GM18520 (cell line): ENCODE measurements at regions not wholly inside any gene's neighbourhood (a gene's known extent, or its start where the extent isn't known, plus 50 kb on each side); places are given as distances from the start of the nearest gene placed in this dataset.
A peak's percentile ranks its signal among the peaks of the same experiment; 100 is the strongest.

Source experiments
- ATAC-seq: cut with Tn5 transposase; IDR thresholded peaks from one replicate; pipeline ENCODE4 v1.9.1; 2021; ENCODE audit not compliant: unreplicated experiment

DNA sequence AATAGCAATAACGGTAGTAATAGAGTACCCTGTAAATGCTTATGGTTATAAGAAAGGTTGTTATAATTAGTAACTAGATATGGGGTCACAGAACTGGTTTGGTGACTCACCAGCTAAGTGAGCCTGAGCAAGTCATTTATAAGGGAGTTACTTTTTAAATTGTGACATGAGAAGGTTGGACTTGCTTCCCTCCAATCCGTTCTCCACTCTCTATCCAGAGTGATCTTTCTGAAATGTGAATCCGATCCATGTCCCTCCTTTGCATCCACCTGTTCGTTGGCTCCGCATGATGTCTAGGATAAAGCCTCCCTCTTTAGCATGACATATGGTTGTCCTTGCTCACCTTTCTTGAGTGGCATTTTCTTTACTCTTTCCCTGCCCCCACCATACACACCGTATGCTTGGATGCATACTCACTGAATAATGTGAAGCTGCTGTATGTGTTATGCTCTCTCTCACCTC is 83.1 kb downstream of the CDC42EP3 start:
- no peak for ATAC-seq

DNA sequence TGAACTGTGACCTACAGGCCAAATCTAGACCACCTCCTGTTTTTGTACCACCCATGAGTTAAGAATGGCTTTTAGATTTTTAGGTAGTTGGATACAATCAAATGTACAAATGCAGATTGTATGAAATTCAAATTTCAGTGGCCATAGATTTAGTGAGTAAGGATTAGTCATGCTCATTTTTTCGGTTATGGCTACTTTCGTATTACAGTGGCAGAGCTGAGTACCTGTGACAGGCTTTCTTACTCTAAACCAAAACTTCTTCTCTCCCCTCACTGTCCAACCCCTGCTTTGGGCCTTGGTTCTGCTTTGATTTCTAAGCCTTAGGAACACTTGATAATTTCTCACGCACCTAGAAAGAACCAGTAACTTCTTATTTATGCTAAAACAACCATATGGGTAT is 82.1 kb downstream of the CDC42EP3 start:
- ATAC-seq: peak; percentile 35

DNA sequence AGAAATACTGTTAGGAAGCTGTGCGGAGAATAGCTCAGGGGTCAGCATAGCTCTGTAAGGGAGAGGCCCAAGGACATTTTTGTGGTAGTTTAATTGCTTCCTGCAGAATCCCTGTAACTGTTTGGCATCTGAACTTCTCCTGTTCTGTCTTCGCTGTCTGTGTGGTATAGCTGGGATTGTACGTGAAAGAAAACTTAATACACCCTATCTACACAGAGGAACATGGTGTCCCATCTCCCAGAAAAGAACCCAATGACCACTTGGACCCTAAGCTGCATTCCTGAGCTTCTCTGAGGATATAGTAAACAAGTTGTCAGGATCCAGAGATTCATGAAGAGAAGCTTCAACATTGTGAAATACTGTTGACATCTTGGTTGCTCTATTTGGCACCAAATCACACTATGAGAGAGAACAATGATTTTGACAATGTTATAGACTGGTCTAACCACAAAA is 81.3 kb downstream of the CDC42EP3 start:
- ATAC-seq: no peak
